ENCODE measurements at regions not wholly inside any gene's neighbourhood (a gene's known extent, or its start where the extent isn't known, plus 50 kb on each side); places are given as distances from the start of the nearest gene placed in this dataset.
"Not testable (repeated sequence)": the region's sequence is repeated elsewhere in the genome, so short reads cannot be mapped to it uniquely, and the experiment has no call there.

GRCh38 chr18:1732143-1732542, 827.5 kb downstream of the ADCYAP1 start:
- no peak for DNase-seq

DNA sequence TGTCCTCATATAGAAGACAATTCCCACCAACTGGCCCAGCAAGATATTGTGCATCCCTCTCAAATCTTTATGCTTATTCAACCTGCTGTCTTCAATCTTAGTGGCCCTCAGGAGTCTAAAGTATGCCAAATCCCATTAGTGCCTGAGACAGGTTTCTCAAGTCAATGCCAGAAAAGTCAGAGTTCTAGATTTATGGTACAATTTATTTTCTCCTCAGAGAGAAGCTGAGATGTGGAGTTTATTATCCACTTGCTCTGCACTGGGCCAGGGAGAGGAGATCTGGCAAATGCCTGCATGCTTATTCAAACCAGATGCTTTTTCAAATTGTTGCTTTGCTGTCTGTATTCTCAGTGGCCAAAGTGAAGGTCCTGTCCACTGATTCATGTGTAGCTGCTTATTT, 825.2 kb downstream of the METTL4 start:
- no peak for DNase-seq

DNA sequence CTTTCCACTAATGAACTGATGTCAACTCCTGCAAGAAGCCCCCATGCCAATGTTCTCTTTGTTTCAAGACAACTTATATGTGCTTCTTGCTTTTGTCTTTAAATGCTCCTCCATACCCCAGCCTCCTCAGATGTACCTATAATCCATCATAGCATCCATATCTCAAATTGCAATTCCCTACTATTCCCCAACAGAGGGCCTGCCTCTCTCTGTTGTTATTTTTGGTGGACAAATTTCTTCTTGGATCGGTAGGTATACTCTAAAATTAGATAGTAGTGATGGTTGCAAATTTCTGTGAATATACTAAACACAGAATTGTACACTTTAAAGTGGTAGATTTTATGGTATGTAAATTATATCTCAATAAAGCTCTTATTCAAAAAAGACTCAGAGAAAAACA, 820.1 kb downstream of the METTL4 start:
- DNase-seq = no peak

- no peak for DNase-seq
These were observed 810.4 kb downstream of the METTL4 start for GRCh38 chr18:1760901-1761300.

GRCh38 chr18:1774261-1774660, 797.0 kb downstream of the METTL4 start:
- no peak for DNase-seq

DNA sequence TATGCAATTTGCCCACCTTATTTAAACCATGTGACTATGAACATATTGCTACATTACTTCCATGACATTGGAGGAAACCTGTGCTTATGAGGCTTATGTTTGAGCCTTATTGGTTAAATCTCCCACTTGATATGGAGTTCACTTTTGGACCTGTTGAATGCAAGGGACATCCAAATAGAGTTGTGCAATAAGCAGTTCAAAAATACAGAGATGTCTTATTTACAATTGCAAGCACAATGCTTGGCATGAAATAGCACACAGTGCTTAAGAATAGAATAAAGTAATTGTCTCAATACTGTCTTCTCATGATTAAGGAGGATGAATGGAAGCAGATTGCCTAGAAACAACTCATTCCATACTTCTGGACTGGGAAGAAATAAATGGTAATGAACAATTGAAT, 793.5 kb downstream of the METTL4 start:
- no peak for DNase-seq

- DNase-seq = no peak
These were observed 792.7 kb downstream of the METTL4 start for GRCh38 chr18:1778496-1779178.

DNA sequence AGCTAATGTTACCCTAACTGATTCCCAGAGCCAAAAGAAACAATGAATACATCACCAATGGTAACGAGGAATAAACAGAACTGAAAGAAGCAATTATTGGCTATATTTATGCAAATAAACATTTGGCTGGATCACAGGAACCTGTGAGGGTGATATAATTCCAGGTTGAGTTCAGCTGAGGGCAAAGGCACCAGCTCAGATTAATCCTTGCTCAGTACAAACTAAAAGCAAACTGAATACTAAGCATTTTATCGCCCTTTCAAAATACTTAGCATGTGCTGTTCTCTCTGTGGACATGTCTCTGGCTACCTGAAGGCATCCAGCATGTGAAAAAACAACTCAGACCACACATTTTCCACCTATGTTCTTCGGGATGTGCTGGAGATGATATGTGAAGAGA, 791.7 kb downstream of the METTL4 start:
- DNase-seq = no peak

DNA sequence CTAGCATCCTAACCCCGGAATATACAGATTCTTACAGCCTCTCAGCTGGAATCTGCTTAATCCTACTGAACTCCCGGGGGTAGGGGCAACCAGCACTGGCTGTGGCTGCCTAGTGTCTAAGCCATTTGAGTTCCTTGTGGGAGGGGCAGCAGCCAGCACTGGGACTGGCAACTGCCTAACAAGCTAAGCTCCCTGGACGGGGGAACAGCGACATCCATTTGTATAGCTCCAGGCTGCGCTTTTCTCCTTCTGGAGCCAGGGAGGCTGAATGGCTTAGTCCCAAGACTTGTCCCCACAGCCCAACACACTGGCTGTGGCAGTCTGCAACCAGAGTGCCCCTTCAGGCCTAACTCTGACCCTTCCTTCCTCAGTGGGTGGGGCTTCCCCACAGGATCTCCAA, 787.2 kb downstream of the METTL4 start:
- DNase-seq = no peak

DNA sequence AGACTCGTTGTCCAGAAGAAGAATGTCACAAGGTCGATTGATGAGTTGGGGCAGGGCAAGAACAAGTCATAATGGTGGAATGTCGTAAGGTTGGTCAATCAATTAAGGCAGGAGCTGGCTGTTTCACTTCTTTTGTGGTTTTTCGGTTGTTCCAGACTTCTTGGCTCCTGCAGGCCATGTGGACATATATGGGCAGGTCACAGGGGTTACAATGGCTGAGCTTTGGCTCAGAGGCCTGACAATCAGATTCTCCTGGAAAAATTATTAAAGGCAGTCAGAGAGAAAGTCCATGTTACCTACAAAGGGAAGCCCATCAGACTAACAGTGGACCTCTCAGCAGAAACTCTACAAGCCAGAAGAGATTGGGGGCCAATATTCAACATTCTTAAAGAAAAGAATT, 785.3 kb downstream of the METTL4 start:
- DNase-seq = not testable (repeated sequence)

- no peak for DNase-seq
These were observed 774.7 kb downstream of the METTL4 start for GRCh38 chr18:1796636-1797035.

- DNase-seq = no peak
These were observed 774.1 kb downstream of the METTL4 start for GRCh38 chr18:1797235-1797634.

GRCh38 chr18:1805521-1805920, 765.8 kb downstream of the METTL4 start:
- DNase-seq = no peak

- no peak for DNase-seq
These were observed 764.3 kb downstream of the METTL4 start for GRCh38 chr18:1806884-1807615.

DNA sequence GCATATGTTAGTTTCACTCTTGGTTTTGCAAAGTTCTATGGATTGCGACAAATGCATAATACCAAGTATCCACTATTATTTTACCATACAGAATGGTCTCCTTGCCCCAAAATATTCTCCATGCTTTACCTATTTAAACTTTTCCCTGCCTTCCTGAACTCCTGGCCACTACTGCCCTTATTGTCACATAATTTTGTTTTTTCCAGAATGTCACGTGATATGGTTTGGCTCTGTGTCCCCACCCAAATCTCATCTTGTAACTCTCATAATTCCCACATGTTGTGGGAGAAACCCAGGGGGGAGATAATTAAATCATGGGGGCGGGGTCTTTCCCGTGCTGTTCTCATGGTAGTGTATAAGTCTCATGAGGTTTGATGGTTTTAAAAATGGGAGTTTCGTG, 760.0 kb downstream of the METTL4 start:
- DNase-seq = no peak

DNA sequence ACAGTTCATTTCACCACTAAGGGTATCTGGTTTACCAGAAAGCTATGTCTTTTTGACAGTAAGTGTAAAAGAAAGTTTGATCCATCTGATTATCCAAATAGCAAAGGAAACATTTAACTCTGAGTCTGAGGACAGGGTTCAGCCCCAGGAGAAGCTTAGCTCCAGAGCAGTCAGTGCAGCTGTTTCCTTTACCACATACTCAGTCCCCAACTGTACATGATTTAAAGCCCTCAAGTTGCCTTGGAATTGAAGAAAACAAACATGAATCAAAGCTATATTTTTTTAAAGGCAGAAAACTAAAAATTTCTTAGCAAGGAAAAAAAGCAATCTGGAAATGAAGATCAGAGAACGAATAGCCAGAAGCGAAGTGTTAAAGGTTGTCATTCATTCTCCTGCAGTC, 746.0 kb downstream of the METTL4 start:
- no peak for DNase-seq

- no peak for DNase-seq
These were observed 730.4 kb downstream of the METTL4 start for GRCh38 chr18:1840878-1841277.

DNA sequence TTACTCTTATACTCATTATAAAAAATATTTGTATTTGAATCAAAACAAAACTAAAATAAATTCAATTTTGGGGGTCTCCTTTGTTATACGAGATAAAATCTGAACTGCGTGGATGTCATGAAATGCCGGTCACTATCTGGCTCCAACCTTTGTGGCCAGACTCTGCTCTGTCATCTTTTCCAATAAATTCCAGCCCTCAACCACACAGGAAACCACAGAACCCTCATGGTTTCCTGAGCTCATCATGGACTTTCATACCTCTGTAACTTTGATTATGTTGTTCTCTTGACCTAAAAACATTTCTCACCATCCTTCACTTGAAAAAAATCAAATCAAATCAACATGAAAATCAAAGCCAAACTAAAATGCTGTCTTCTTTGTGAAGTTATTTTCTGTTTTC, 724.7 kb downstream of the METTL4 start:
- DNase-seq = no peak

- DNase-seq = no peak
These were observed 722.6 kb downstream of the METTL4 start for GRCh38 chr18:1848716-1849115.

DNA sequence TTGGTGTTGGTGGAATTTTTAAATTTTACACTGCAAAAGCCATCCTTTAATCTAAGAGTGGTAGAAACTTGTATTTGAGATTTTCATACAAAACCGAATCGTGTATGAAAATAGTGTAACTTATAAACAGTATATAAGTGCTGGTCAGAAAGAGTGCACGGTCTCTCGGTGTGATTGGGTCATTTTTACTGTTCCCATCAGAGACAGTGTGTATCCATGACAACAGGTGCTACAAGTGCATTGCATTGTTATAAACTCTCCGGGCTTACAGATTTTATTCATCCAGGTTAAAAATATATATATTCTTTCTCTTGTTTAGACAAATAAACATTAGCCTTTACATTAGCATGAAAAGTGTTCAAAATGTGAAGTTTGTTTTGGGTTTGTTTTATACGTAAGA, 721.9 kb downstream of the METTL4 start:
- no peak for DNase-seq

GRCh38 chr18:1857281-1857680, 714.0 kb downstream of the METTL4 start:
- DNase-seq = not testable (repeated sequence)

- no peak for DNase-seq
These were observed 709.8 kb downstream of the METTL4 start for GRCh38 chr18:1861473-1861872.

DNA sequence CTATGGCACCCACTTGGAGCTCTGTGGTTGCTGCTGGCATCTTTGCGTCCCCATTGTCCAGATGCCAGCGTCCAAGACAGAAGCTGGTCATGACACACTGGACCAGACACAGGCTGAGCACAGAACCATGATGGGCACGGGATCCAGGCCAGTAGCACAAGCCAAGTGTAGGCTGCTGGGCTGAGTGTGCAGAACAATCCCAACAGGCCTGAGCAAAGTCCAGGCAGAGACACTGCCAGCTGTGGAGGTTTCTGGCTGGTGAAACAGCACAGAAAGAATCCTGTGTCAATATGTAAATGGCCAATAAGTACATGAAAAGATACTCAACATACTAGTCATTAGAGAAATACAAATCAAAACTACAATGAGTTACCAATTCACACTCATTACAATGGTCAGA, 705.4 kb downstream of the METTL4 start:
- DNase-seq = no peak

DNA sequence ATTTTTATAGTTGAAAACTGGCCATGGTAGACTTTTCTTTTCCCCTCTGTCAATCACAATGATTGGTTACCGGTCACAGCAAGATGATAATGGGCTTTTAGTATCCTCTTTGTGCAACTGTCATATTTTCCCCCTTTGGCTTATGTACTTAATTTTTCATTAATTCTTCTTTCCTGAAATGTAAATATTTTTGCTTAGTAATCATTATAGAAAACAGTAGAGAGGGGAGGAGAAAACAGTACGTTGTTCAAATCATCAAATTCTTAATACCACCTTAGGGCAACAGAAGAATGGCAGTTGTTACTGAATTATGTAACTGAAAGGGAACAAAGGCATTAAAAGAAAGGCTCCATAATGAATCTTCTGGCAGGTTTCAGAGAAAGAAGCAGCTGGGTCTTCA, 699.0 kb downstream of the METTL4 start:
- DNase-seq = no peak

- DNase-seq = no peak
These were observed 696.1 kb downstream of the METTL4 start for GRCh38 chr18:1875219-1875618.
